DOHH2 (cell line): ENCODE measurements at regions not wholly inside any gene's neighbourhood (a gene's known extent, or its start where the extent isn't known, plus 50 kb on each side); places are given as distances from the start of the nearest gene placed in this dataset.

Experiments
- H3F3A ChIP-seq: fragments of 200-600 bp; sonication (generic), shearing (Covaris generic); 2 replicates; pipeline ENCODE4 v1.6.0; 2016; ENCODE audit warnings: antibody characterized with exemption, mild to moderate bottlenecking; ENCODE audit not compliant: control insufficient read depth, insufficient read depth
- H3K27ac ChIP-seq: fragments of 200-600 bp; sonication (generic); 2 replicates; pipeline ENCODE4 v1.5.1; 2014; ENCODE audit warnings: low read depth, mild to moderate bottlenecking, low read length, moderate library complexity
- H3K27me3 ChIP-seq: fragments of 200-600 bp; sonication (generic); 2 replicates; pipeline ENCODE4 v1.6.1; 2014; ENCODE audit warnings: mild to moderate bottlenecking, low read length, mixed read lengths; ENCODE audit not compliant: control insufficient read depth
- H3K36me3 ChIP-seq: fragments of 200-600 bp; sonication (generic); 2 replicates; pipeline ENCODE4 v1.6.1; 2014; ENCODE audit warnings: mild to moderate bottlenecking, low read length, moderate library complexity, mixed read lengths; ENCODE audit not compliant: control insufficient read depth
- H3K4me1 ChIP-seq: fragments of 200-600 bp; sonication (generic); 2 replicates; pipeline ENCODE4 v1.6.1; 2014; ENCODE audit warnings: mild to moderate bottlenecking, low read length, mixed read lengths; ENCODE audit not compliant: control insufficient read depth
- H3K4me2 ChIP-seq: fragments of 200-600 bp; sonication (generic); 2 replicates; pipeline ENCODE4 v1.6.0; 2014; ENCODE audit warnings: mild to moderate bottlenecking, low read length, moderate library complexity
- H3K4me3 ChIP-seq: fragments of 200-600 bp; sonication (generic); 2 replicates; pipeline ENCODE4 v1.5.1; 2014; ENCODE audit warnings: mild to moderate bottlenecking, low read length, mixed read lengths
- H3K79me2 ChIP-seq: fragments of 200-600 bp; sonication (generic); 2 replicates; pipeline ENCODE4 v1.6.1; 2014; ENCODE audit warnings: mild to moderate bottlenecking, low read length, mixed read lengths; ENCODE audit not compliant: control insufficient read depth
- H3K9me2 ChIP-seq: fragments of 200-600 bp; sonication (generic); replicated peaks from 2 replicates; pipeline ENCODE4 v1.6.1; 2014; ENCODE audit warnings: mild to moderate bottlenecking, low read length, mixed read lengths; ENCODE audit not compliant: control insufficient read depth
- H3K9me3 ChIP-seq: fragments of 200-600 bp; sonication (generic); 2 replicates; pipeline ENCODE4 v1.6.1; 2014; ENCODE audit warnings: antibody characterized with exemption, low read length, mixed read lengths; ENCODE audit not compliant: control insufficient read depth, insufficient read depth
- H4K20me1 ChIP-seq: fragments of 200-600 bp; sonication (generic); 2 replicates; pipeline ENCODE4 v1.6.0; 2014; ENCODE audit warnings: low read depth, mild to moderate bottlenecking, antibody characterized with exemption, low read length, moderate library complexity; ENCODE audit not compliant: control insufficient read depth, insufficient read depth
- EZH2phosphoT487 ChIP-seq: fragments of 200-600 bp; sonication (generic); IDR thresholded peaks from 2 replicates; pipeline ENCODE4 v1.6.1; 2017; ENCODE audit warnings: borderline replicate concordance, mild to moderate bottlenecking, antibody characterized with exemption, low read length, moderate library complexity, mixed read lengths
- TF ChIP-seq, protein P1 (sequence below): fragments of 200-600 bp; sonication (generic); IDR thresholded peaks from one replicate; pipeline ENCODE4 v1.5.1; 2014; ENCODE audit warnings: antibody characterized with exemption, mild to moderate bottlenecking, low read depth, low read length; ENCODE audit not compliant: poor library complexity, severe bottlenecking

DNA sequence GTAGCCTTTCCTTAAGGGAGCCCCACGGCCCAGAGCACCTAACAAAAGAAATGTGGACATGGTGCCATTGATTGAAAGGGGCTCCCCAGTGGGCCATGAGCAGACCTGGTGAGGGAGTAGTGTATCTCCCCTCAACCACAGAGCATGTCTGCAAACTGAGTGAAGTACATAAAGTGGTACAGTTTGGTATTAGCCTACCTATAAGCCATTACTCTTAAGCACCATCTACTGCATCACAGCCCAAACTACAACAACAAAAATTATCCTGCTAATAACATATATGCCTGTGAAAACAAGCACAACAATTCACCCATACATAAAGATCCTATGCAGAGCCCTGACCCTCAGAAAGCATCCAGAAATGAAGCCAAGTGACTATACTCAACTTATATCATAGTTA, 407.8 kb downstream of the PTPRC start:
- Histone ChIP-seq H3K4me2 (no peak overlapping the region), H3K27ac (no peak overlapping the region), H4K20me1 (no peaks in the 10 kb centered on the region), H3K9me2 (no peaks in the 10 kb centered on the region), H3K79me2 (peaks cover 17% of the 10 kb centered on the region), H3K4me1 (peaks cover 57% of the 10 kb centered on the region), H3F3A (peaks cover 21% of the 10 kb centered on the region), H3K36me3 (peaks cover 37% of the 10 kb centered on the region), H3K4me3 (no peak overlapping the region), H3K27me3 (no peaks in the 10 kb centered on the region), H3K9me3 (peaks cover 26% of the 10 kb centered on the region)
- no peak for TF ChIP-seq EZH2phosphoT487
- TF ChIP-seq, protein P1, sequence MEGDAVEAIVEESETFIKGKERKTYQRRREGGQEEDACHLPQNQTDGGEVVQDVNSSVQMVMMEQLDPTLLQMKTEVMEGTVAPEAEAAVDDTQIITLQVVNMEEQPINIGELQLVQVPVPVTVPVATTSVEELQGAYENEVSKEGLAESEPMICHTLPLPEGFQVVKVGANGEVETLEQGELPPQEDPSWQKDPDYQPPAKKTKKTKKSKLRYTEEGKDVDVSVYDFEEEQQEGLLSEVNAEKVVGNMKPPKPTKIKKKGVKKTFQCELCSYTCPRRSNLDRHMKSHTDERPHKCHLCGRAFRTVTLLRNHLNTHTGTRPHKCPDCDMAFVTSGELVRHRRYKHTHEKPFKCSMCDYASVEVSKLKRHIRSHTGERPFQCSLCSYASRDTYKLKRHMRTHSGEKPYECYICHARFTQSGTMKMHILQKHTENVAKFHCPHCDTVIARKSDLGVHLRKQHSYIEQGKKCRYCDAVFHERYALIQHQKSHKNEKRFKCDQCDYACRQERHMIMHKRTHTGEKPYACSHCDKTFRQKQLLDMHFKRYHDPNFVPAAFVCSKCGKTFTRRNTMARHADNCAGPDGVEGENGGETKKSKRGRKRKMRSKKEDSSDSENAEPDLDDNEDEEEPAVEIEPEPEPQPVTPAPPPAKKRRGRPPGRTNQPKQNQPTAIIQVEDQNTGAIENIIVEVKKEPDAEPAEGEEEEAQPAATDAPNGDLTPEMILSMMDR = peak; percentile 53

DNA sequence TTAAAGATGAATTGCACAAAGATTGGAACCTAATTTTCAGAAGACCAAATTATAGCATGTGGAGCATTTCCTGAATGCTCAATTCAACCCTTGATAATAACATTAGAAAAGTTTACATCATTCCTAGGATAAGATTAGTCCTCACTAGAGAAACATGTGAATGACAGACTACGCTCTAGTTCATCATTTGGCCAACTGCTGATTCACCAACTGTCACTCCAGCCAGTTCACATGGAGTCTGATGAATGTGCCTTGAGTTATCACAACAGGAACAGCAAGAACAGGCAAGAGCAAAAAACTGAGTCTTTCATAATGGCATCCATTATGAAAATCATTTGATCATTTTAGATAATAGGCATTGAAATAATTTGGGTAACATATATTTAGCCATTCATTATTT, 415.9 kb downstream of the PTPRC start:
- no peak overlapping the region for H3K27ac ChIP-seq
- TF ChIP-seq EZH2phosphoT487 = no peak
- TF ChIP-seq, protein P1 = no peak
- peaks cover 4% of the 10 kb centered on the region; the same call in 1 of the 2 replicates for H3K9me3 ChIP-seq
- no peaks in the 10 kb centered on the region for H3K36me3 ChIP-seq
- H3F3A ChIP-seq = no peaks in the 10 kb centered on the region
- H3K4me1 ChIP-seq = no peaks in the 10 kb centered on the region
- H3K79me2 ChIP-seq = no peaks in the 10 kb centered on the region
- H3K27me3 ChIP-seq = no peaks in the 10 kb centered on the region
- no peak overlapping the region for H3K4me3 ChIP-seq
- H3K4me2 ChIP-seq = no peak overlapping the region
- H3K9me2 ChIP-seq = no peaks in the 10 kb centered on the region
- H4K20me1 ChIP-seq = no peaks in the 10 kb centered on the region

DNA sequence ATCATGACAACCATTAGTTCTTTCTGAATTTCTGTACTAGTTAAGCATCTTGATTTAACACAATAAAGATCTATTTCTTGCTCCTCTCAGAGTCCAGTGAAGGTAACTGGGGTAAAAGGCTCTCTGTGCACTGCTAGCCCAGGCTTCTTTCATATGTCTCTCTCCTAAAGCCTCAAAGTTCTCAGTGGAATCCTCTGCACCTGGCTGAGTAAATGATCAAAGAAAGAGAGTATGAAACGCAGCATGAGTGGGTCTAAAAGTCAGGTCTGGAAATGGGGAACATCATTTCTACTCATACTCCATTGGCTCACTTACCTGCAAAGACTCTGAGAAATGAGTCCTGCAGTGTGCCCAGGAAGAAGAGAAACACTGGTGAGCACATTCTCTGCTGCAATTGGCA, 418.5 kb downstream of the PTPRC start:
- Histone ChIP-seq H3K4me3 (no peak overlapping the region), H3K9me3 (no peaks in the 10 kb centered on the region), H3F3A (no peaks in the 10 kb centered on the region), H3K27me3 (no peaks in the 10 kb centered on the region), H3K4me1 (no peaks in the 10 kb centered on the region), H3K79me2 (no peaks in the 10 kb centered on the region), H4K20me1 (no peaks in the 10 kb centered on the region), H3K4me2 (no peak overlapping the region), H3K9me2 (no peaks in the 10 kb centered on the region), H3K36me3 (no peaks in the 10 kb centered on the region), H3K27ac (no peak overlapping the region)
- TF ChIP-seq EZH2phosphoT487 = no peak
- TF ChIP-seq, protein P1 = no peak

GRCh38 chr1:199058281-199058680, 419.4 kb downstream of the PTPRC start:
- TF ChIP-seq, protein P1 = no peak
- TF ChIP-seq EZH2phosphoT487 = no peak
- Histone ChIP-seq H4K20me1 (no peaks in the 10 kb centered on the region), H3K27ac (no peak overlapping the region)

More at GRCh38 chr1:199058281-199058680, 419.4 kb downstream of the PTPRC start:
- Histone ChIP-seq H3K9me2 (no peaks in the 10 kb centered on the region), H3K79me2 (no peaks in the 10 kb centered on the region), H3K36me3 (no peaks in the 10 kb centered on the region), H3K9me3 (no peaks in the 10 kb centered on the region), H3K4me3 (no peak overlapping the region), H3K27me3 (no peaks in the 10 kb centered on the region), H3K4me2 (no peak overlapping the region), H3K4me1 (no peaks in the 10 kb centered on the region), H3F3A (no peaks in the 10 kb centered on the region)
